Neural progenitor cell (in vitro differentiated cells): ENCODE measurements at regions not wholly inside any gene's neighbourhood (a gene's known extent, or its start where the extent isn't known, plus 50 kb on each side); places are given as distances from the start of the nearest gene placed in this dataset.

Experiments
- DNase-seq: peaks from one replicate; pipeline ENCODE4 v3.0.0-alpha.2; 2016; ENCODE audit warnings: low spot score
- H2AFZ ChIP-seq: fragments of 200-600 bp; sonication (generic); replicated peaks from 2 replicates; pipeline ENCODE4 v1.6.1; 2016; ENCODE audit warnings: antibody characterized with exemption
- H3F3A ChIP-seq: fragments of 200-600 bp; sonication (generic); 2 replicates; pipeline ENCODE4 v1.6.1; 2016; ENCODE audit warnings: antibody characterized with exemption, low read depth
- H3K27ac ChIP-seq: fragments of 200-600 bp; sonication (generic); 2 replicates; pipeline ENCODE4 v1.5.1; 2016; ENCODE audit warnings: mild to moderate bottlenecking
- H3K27me3 ChIP-seq: fragments of 200-600 bp; sonication (generic); 2 replicates; pipeline ENCODE4 v1.6.1; 2016; ENCODE audit warnings: mild to moderate bottlenecking, moderate library complexity
- H3K36me3 ChIP-seq: fragments of 200-600 bp; sonication (generic); 2 replicates; pipeline ENCODE4 v1.5.1; 2016
- H3K4me1 ChIP-seq: fragments of 200-600 bp; sonication (generic); 2 replicates; pipeline ENCODE4 v1.6.1; 2016; ENCODE audit warnings: mixed run types
- H3K4me2 ChIP-seq: fragments of 200-600 bp; sonication (generic); 2 replicates; pipeline ENCODE4 v1.6.1; 2016
- H3K4me3 ChIP-seq: fragments of 200-600 bp; sonication (generic); 2 replicates; pipeline ENCODE4 v1.5.1; 2016
- H3K79me2 ChIP-seq: fragments of 200-600 bp; sonication (generic); 2 replicates; pipeline ENCODE4 v1.6.1; 2016; ENCODE audit warnings: low read depth
- H3K9ac ChIP-seq: fragments of 200-600 bp; sonication (generic); 2 replicates; pipeline ENCODE4 v1.6.1; 2016
- H3K9me3 ChIP-seq: fragments of 200-600 bp; sonication (generic); 2 replicates; pipeline ENCODE4 v1.5.1; 2016; ENCODE audit warnings: low read depth
- H4K20me1 ChIP-seq: fragments of 200-600 bp; sonication (generic); 2 replicates; pipeline ENCODE4 v1.6.1; 2016; ENCODE audit warnings: low read depth
- H3K27ac Mint-ChIP-seq: 3 replicates; pipeline ENCODE4 v1.8.0; 2021; ENCODE audit warnings: mixed read lengths
- H3K27me3 Mint-ChIP-seq: 2 replicates; pipeline ENCODE4 v1.8.0; 2022; ENCODE audit warnings: low read depth, mild to moderate bottlenecking, inconsistent platforms, moderate library complexity, mixed read lengths; ENCODE audit not compliant: insufficient read depth
- H3K36me3 Mint-ChIP-seq: 3 replicates; pipeline ENCODE4 v1.8.0; 2021; ENCODE audit warnings: mixed read lengths
- H3K4me1 Mint-ChIP-seq: 3 replicates; pipeline ENCODE4 v1.8.0; 2021; ENCODE audit warnings: mixed read lengths
- H3K4me3 Mint-ChIP-seq: 3 replicates; pipeline ENCODE4 v1.8.0; 2021; ENCODE audit warnings: mild to moderate bottlenecking, moderate library complexity, mixed read lengths
- H3K9me3 Mint-ChIP-seq: 3 replicates; pipeline ENCODE4 v1.8.0; 2020; ENCODE audit warnings: mixed read lengths
- EZH2 ChIP-seq: fragments of 200-600 bp; sonication (generic); IDR thresholded peaks from 2 replicates; pipeline ENCODE4 v1.6.1; 2017; ENCODE audit warnings: antibody characterized with exemption, mild to moderate bottlenecking, moderate library complexity
- EZH2phosphoT487 ChIP-seq: fragments of 200-600 bp; sonication (generic); IDR thresholded peaks from 2 replicates; pipeline ENCODE4 v1.6.1; 2017; ENCODE audit warnings: antibody characterized with exemption
- TF ChIP-seq, protein P1 (sequence below): fragments of 200-600 bp; sonication (generic); IDR thresholded peaks from 2 replicates; pipeline ENCODE4 v1.5.1; 2017; ENCODE audit warnings: antibody characterized with exemption, mild to moderate bottlenecking

GRCh38 chr3:124203292-124203691 lies 211.4 kb upstream of the ROPN1 start:
- no peaks in the 10 kb centered on the region for H3K79me2 ChIP-seq
- H3K4me1 ChIP-seq, result peaks cover 20% of the 10 kb centered on the region
- Mint-ChIP-seq H3K27ac (peak overlapping the region; percentile 4), H3K36me3 (no peaks in the 10 kb centered on the region), H3K4me3 (no peak overlapping the region), H3K4me1 (peaks cover 32% of the 10 kb centered on the region), H3K27me3 (peaks cover 2% of the 10 kb centered on the region), H3K9me3 (no peaks in the 10 kb centered on the region)
- H4K20me1 ChIP-seq, result no peaks in the 10 kb centered on the region
- no peaks in the 10 kb centered on the region for H3K9me3 ChIP-seq
- no peak overlapping the region for H3K27ac ChIP-seq
- TF ChIP-seq EZH2phosphoT487 (no peak), EZH2 (no peak)
- TF ChIP-seq, protein P1, sequence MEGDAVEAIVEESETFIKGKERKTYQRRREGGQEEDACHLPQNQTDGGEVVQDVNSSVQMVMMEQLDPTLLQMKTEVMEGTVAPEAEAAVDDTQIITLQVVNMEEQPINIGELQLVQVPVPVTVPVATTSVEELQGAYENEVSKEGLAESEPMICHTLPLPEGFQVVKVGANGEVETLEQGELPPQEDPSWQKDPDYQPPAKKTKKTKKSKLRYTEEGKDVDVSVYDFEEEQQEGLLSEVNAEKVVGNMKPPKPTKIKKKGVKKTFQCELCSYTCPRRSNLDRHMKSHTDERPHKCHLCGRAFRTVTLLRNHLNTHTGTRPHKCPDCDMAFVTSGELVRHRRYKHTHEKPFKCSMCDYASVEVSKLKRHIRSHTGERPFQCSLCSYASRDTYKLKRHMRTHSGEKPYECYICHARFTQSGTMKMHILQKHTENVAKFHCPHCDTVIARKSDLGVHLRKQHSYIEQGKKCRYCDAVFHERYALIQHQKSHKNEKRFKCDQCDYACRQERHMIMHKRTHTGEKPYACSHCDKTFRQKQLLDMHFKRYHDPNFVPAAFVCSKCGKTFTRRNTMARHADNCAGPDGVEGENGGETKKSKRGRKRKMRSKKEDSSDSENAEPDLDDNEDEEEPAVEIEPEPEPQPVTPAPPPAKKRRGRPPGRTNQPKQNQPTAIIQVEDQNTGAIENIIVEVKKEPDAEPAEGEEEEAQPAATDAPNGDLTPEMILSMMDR, result no peak
- DNase-seq, result peak; percentile 7
- H3K9ac ChIP-seq, result no peak overlapping the region
- H2AFZ ChIP-seq, result no peak overlapping the region
- H3K4me2 ChIP-seq, result no peak overlapping the region
- H3K4me3 ChIP-seq, result no peak overlapping the region
- no peaks in the 10 kb centered on the region for H3F3A ChIP-seq
- H3K36me3 ChIP-seq, result no peaks in the 10 kb centered on the region
- no peaks in the 10 kb centered on the region for H3K27me3 ChIP-seq

GRCh38 chr3:124206225-124207055 lies 214.5 kb upstream of the ROPN1 start:
- TF ChIP-seq EZH2 (no peak), EZH2phosphoT487 (no peak)
- TF ChIP-seq, protein P1, result no peak
- no peak overlapping the region for H3K27ac ChIP-seq
- H3F3A ChIP-seq, result no peaks in the 10 kb centered on the region
- H3K36me3 ChIP-seq, result no peaks in the 10 kb centered on the region
- H3K9ac ChIP-seq, result no peak overlapping the region
- no peak overlapping the region for H2AFZ ChIP-seq
- Mint-ChIP-seq H3K27me3 (no peaks in the 10 kb centered on the region), H3K9me3 (no peaks in the 10 kb centered on the region), H3K4me3 (no peak overlapping the region), H3K4me1 (peaks cover 10% of the 10 kb centered on the region), H3K27ac (no peak overlapping the region), H3K36me3 (no peaks in the 10 kb centered on the region)
- no peak for DNase-seq
- no peaks in the 10 kb centered on the region for H3K79me2 ChIP-seq
- peaks cover 12% of the 10 kb centered on the region for H3K4me1 ChIP-seq
- no peaks in the 10 kb centered on the region for H4K20me1 ChIP-seq
- H3K4me2 ChIP-seq, result no peak overlapping the region
- no peaks in the 10 kb centered on the region for H3K27me3 ChIP-seq
- H3K9me3 ChIP-seq, result no peaks in the 10 kb centered on the region
- no peak overlapping the region for H3K4me3 ChIP-seq

GRCh38 chr3:124207077-124207476 lies 215.2 kb upstream of the ROPN1 start:
- Histone ChIP-seq H3K4me2 (no peak overlapping the region), H3K9me3 (no peaks in the 10 kb centered on the region), H3K27ac (no peak overlapping the region), H3K79me2 (no peaks in the 10 kb centered on the region), H3K27me3 (no peaks in the 10 kb centered on the region), H3K9ac (no peak overlapping the region), H3K4me1 (peaks cover 12% of the 10 kb centered on the region), H4K20me1 (no peaks in the 10 kb centered on the region), H2AFZ (no peak overlapping the region), H3K4me3 (no peak overlapping the region), H3F3A (no peaks in the 10 kb centered on the region), H3K36me3 (no peaks in the 10 kb centered on the region)
- no peak for TF ChIP-seq EZH2phosphoT487
- no peak overlapping the region for H3K4me3 Mint-ChIP-seq
- no peaks in the 10 kb centered on the region for H3K27me3 Mint-ChIP-seq
- no peak overlapping the region for H3K27ac Mint-ChIP-seq
- H3K4me1 Mint-ChIP-seq, result peaks cover 10% of the 10 kb centered on the region
- no peaks in the 10 kb centered on the region for H3K36me3 Mint-ChIP-seq
- H3K9me3 Mint-ChIP-seq, result no peaks in the 10 kb centered on the region
- DNase-seq, result no peak

- H3K9me3 Mint-ChIP-seq, result no peaks in the 10 kb centered on the region
- H3K36me3 Mint-ChIP-seq, result no peaks in the 10 kb centered on the region
- no peak overlapping the region for H3K27ac Mint-ChIP-seq
- no peak overlapping the region for H3K9ac ChIP-seq
- no peak overlapping the region for H3K4me3 Mint-ChIP-seq
- no peaks in the 10 kb centered on the region for H3K36me3 ChIP-seq
- H3K27me3 Mint-ChIP-seq, result no peaks in the 10 kb centered on the region
- no peaks in the 10 kb centered on the region for H3K9me3 ChIP-seq
- peaks cover 7% of the 10 kb centered on the region for H3K4me1 ChIP-seq
- no peaks in the 10 kb centered on the region for H3F3A ChIP-seq
- peaks cover 10% of the 10 kb centered on the region for H3K4me1 Mint-ChIP-seq
- no peaks in the 10 kb centered on the region for H4K20me1 ChIP-seq
- H3K27me3 ChIP-seq, result no peaks in the 10 kb centered on the region
- no peak overlapping the region for H3K4me3 ChIP-seq
- H3K27ac ChIP-seq, result no peak overlapping the region
- no peak for DNase-seq
- H3K79me2 ChIP-seq, result no peaks in the 10 kb centered on the region
- TF ChIP-seq, protein P1, result no peak
- no peak for TF ChIP-seq EZH2phosphoT487
- TF ChIP-seq EZH2, result no peak
- no peak overlapping the region for H3K4me2 ChIP-seq
- H2AFZ ChIP-seq, result no peak overlapping the region
Observed at GRCh38 chr3:124207873-124208485, 216.1 kb upstream of the ROPN1 start.
